AG09319 (cell line): ENCODE measurements at regions not wholly inside any gene's neighbourhood (a gene's known extent, or its start where the extent isn't known, plus 50 kb on each side); places are given as distances from the start of the nearest gene placed in this dataset.

Source experiments
- DNase-seq: peaks from one replicate; pipeline ENCODE4 v3.0.0-alpha.2; 2010; ENCODE audit warnings: low read depth; ENCODE audit errors: extremely low read depth
- CTCF ChIP-seq: IDR thresholded peaks from 2 replicates; pipeline ENCODE4 v1.5.1; 2011; ENCODE audit warnings: low read depth, mild to moderate bottlenecking, inconsistent platforms, low read length, moderate library complexity

GRCh38 chr13:60798503-60798902 lies 401.5 kb downstream of the TDRD3 start:
- no peak for DNase-seq

DNA sequence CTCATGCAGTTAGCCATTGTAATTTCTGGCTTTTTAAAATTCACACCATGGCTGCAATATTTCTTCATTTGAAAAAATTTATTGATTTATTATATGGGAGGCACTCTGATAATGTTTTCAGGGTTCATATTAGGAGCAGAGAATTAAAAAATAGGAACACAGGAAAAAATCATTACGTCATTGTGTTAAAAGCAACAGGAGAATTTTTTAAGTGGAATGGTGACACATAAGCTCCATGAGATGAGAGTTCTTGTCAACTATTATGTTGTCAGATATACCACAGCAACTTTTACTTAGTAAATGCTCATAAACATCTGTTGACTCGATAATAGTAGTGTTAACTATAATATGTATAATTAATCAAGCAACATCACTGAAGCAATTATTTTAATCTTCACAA lies 400.1 kb downstream of the TDRD3 start:
- TF ChIP-seq CTCF, result no peak
- DNase-seq, result no peak

More at GRCh38 chr13:60798503-60798902, 401.5 kb downstream of the TDRD3 start:
- TF ChIP-seq CTCF, result no peak

- DNase-seq, result no peak
- TF ChIP-seq CTCF, result no peak
Measured at GRCh38 chr13:60794751-60795150, 397.7 kb downstream of the TDRD3 start.

DNA sequence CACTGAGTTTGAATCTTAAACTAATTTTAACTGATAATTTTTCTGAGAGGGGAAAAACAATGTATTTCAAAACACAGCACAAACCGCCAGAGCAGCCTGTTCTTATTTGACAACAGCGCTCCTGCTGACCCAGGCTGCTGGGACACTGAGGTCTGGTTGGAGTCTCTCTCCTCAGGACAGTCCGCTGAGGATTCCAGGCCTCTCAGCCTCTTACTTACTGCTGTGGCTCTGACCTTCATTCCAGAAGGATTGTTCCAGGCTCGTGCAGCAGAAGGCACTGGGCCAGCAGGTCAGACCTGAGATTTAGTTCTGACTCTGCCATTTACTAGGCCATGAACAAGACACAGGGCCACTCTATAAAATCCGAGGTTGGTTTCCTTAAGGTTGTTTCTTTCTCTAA lies 393.6 kb downstream of the TDRD3 start:
- DNase-seq, result no peak
- TF ChIP-seq CTCF, result no peak

- no peak for TF ChIP-seq CTCF
- no peak for DNase-seq
Measured at GRCh38 chr13:60788156-60788829, 391.3 kb downstream of the TDRD3 start.

DNA sequence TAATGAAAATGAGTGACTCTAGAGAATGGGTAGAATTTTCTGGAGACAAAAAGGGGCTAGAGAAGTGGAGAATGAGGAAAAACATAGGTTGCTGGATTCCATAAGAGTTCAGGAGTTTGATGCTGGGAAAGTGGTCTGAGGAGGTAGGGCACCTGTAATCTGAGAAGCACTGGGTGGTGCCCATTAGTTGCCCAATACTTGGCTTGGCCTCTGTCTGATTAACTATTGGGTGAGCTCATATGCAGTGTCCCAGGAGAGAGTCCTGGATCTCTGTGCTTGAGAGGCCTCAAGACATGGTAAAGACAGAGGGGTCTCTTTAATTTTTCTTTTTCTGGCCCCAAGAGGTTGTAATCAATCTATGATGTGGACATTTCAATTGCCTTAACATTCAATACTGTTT lies 390.1 kb downstream of the TDRD3 start:
- TF ChIP-seq CTCF, result no peak
- DNase-seq, result no peak

GRCh38 chr13:60772726-60773125 lies 375.7 kb downstream of the TDRD3 start:
- no peak for DNase-seq
- no peak for TF ChIP-seq CTCF
